ENCODE measurements at regions not wholly inside any gene's neighbourhood (a gene's known extent, or its start where the extent isn't known, plus 50 kb on each side); places are given as distances from the start of the nearest gene placed in this dataset.

- TF ChIP-seq POLR2A (IDR thresholded peaks at IDR 0.05) (no peak), CTCF (IDR thresholded peaks at IDR 0.05) (no peak)
These were observed 377.7 kb upstream of the MAF start for GRCh38 chr16:79977940-79978836.
